ENCODE measurements at regions not wholly inside any gene's neighbourhood (a gene's known extent, or its start where the extent isn't known, plus 50 kb on each side); places are given as distances from the start of the nearest gene placed in this dataset.

GRCh38 chr9:118321788-118322187, 617.6 kb downstream of the TLR4 start:
- no peaks in the 10 kb centered on the region for H3K27me3 ChIP-seq (ENCODE audit: insufficient read depth)
- no peak overlapping the region for H2AFZ ChIP-seq
- H3K27ac ChIP-seq (ENCODE audit: low read depth) = no peak overlapping the region
- peaks cover 10% of the 10 kb centered on the region for H3K4me1 ChIP-seq (ENCODE audit: insufficient read depth)
- DNase-seq (ENCODE audit: low spot score) = no peak
- no peak overlapping the region for H3K4me2 ChIP-seq
- TF ChIP-seq CREB1 (CRISPR knock-in tag; IDR thresholded peaks at IDR 0.05; ENCODE audit: low read depth) = no peak
- TF ChIP-seq REST (IDR thresholded peaks at IDR 0.05; ENCODE audit: unreplicated experiment) = no peak
- TF ChIP-seq EZH2 (IDR thresholded peaks at IDR 0.05; ENCODE audit: low read depth, unreplicated experiment) = no peak
- no peak for TF ChIP-seq JUNB (IDR thresholded peaks at IDR 0.05; ENCODE audit: unreplicated experiment)
- TF ChIP-seq CTCF (conservative IDR thresholded peaks at IDR 0.05; ENCODE audit: low read depth in 2 of 2) = no peak
- no peak for TF ChIP-seq STAT1 (IDR thresholded peaks at IDR 0.05; ENCODE audit: unreplicated experiment)
- H3K9me3 Mint-ChIP-seq = peaks cover 56% of the 10 kb centered on the region
- H3K79me2 ChIP-seq (replicated peaks; ENCODE audit: insufficient read depth) = no peaks in the 10 kb centered on the region
- H3K36me3 ChIP-seq (ENCODE audit: insufficient read depth) = no peaks in the 10 kb centered on the region
- no peaks in the 10 kb centered on the region for H3K9me2 ChIP-seq (ENCODE audit: insufficient read depth)
- H4K20me1 ChIP-seq (replicated peaks; ENCODE audit: insufficient read depth) = no peaks in the 10 kb centered on the region
- H3F3A ChIP-seq (replicated peaks; ENCODE audit: low read depth) = no peaks in the 10 kb centered on the region
- H3K4me1 Mint-ChIP-seq = peaks cover 3% of the 10 kb centered on the region; the same call in 1 of the 3 replicates
- H3K27ac Mint-ChIP-seq = no peak overlapping the region
- no peak overlapping the region for H3K4me3 Mint-ChIP-seq
- ATAC-seq = no peak
- no peaks in the 10 kb centered on the region for H3K36me3 Mint-ChIP-seq (ENCODE audit: low read depth)
- H3K4me3 ChIP-seq = no peak overlapping the region
- peaks cover 3% of the 10 kb centered on the region for H3K27me3 Mint-ChIP-seq (ENCODE audit: insufficient read depth, low read depth, poor library complexity)

- Histone ChIP-seq H3K4me3 (no peak overlapping the region), H3K79me2 (replicated peaks; ENCODE audit: insufficient read depth) (no peaks in the 10 kb centered on the region), H2AFZ (no peak overlapping the region), H3K36me3 (ENCODE audit: insufficient read depth) (no peaks in the 10 kb centered on the region), H3F3A (replicated peaks; ENCODE audit: low read depth) (no peaks in the 10 kb centered on the region), H3K4me2 (no peak overlapping the region), H4K20me1 (replicated peaks; ENCODE audit: insufficient read depth) (no peaks in the 10 kb centered on the region), H3K27me3 (ENCODE audit: insufficient read depth) (no peaks in the 10 kb centered on the region), H3K27ac (ENCODE audit: low read depth) (no peak overlapping the region), H3K4me1 (ENCODE audit: insufficient read depth) (peaks cover 10% of the 10 kb centered on the region), H3K9me2 (ENCODE audit: insufficient read depth) (no peaks in the 10 kb centered on the region)
- TF ChIP-seq REST (IDR thresholded peaks at IDR 0.05; ENCODE audit: unreplicated experiment) = no peak
- no peak for TF ChIP-seq ZNF331 (CRISPR knock-in tag; IDR thresholded peaks at IDR 0.05; ENCODE audit: low read depth)
- no peak for TF ChIP-seq CREB1 (CRISPR knock-in tag; IDR thresholded peaks at IDR 0.05; ENCODE audit: low read depth)
- TF ChIP-seq STAT1 (IDR thresholded peaks at IDR 0.05; ENCODE audit: unreplicated experiment) = no peak
- TF ChIP-seq JUNB (IDR thresholded peaks at IDR 0.05; ENCODE audit: unreplicated experiment) = no peak
- TF ChIP-seq CTCF (conservative IDR thresholded peaks at IDR 0.05; ENCODE audit: low read depth in 2 of 2) = no peak
- no peak for TF ChIP-seq EZH2phosphoT487 (IDR thresholded peaks at IDR 0.05; ENCODE audit: unreplicated experiment)
- no peak for TF ChIP-seq POLR2AphosphoS5 (IDR thresholded peaks at IDR 0.05; ENCODE audit: low read depth)
- no peak for TF ChIP-seq ZNF114 (CRISPR knock-in tag; IDR thresholded peaks at IDR 0.05)
- no peak for TF ChIP-seq ETS1 (IDR thresholded peaks at IDR 0.05)
- no peak overlapping the region for H3K4me3 Mint-ChIP-seq
- H3K27me3 Mint-ChIP-seq (ENCODE audit: insufficient read depth, low read depth, poor library complexity) = no peaks in the 10 kb centered on the region
- no peak for DNase-seq (ENCODE audit: low spot score)
- no peak overlapping the region for H3K27ac Mint-ChIP-seq
- peaks cover 59% of the 10 kb centered on the region for H3K9me3 Mint-ChIP-seq
- H3K36me3 Mint-ChIP-seq (ENCODE audit: low read depth) = no peaks in the 10 kb centered on the region
- peaks cover 3% of the 10 kb centered on the region; the same call in 1 of the 3 replicates for H3K4me1 Mint-ChIP-seq
- ATAC-seq = no peak
Observed at GRCh38 chr9:118324706-118325105, 620.5 kb downstream of the TLR4 start.

Measured in GM23338 (cell line).